Cardiac fibroblast (primary cell): ENCODE measurements at regions not wholly inside any gene's neighbourhood (a gene's known extent, or its start where the extent isn't known, plus 50 kb on each side); places are given as distances from the start of the nearest gene placed in this dataset.
"Not testable (repeated sequence)": the region's sequence is repeated elsewhere in the genome, so short reads cannot be mapped to it uniquely, and the experiment has no call there.

ENCODE experiments used
- DNase-seq, 2 donors: peaks; one replicate each; pipeline versions ENCODE4 v3.0.0 to v3.0.0-alpha.2; 2010; ENCODE audit warnings: low read depth in 2 of 2
- H3K4me3 ChIP-seq, 2 donors: replicated peaks in 1 of 2; 1 replicate in 1 of 2; 2 replicates in 1 of 2; pipeline ENCODE4 v1.5.1; 2011; ENCODE audit warnings: low read depth in 2 of 2, low read length in 2 of 2, mild to moderate bottlenecking in 2 of 2, moderate library complexity in 1 of 2
- TF ChIP-seq, protein P1 (sequence below): IDR thresholded peaks from one replicate; pipeline ENCODE4 v1.5.1; 2011; ENCODE audit warnings: low read depth, mild to moderate bottlenecking, low read length, inconsistent platforms

DNA sequence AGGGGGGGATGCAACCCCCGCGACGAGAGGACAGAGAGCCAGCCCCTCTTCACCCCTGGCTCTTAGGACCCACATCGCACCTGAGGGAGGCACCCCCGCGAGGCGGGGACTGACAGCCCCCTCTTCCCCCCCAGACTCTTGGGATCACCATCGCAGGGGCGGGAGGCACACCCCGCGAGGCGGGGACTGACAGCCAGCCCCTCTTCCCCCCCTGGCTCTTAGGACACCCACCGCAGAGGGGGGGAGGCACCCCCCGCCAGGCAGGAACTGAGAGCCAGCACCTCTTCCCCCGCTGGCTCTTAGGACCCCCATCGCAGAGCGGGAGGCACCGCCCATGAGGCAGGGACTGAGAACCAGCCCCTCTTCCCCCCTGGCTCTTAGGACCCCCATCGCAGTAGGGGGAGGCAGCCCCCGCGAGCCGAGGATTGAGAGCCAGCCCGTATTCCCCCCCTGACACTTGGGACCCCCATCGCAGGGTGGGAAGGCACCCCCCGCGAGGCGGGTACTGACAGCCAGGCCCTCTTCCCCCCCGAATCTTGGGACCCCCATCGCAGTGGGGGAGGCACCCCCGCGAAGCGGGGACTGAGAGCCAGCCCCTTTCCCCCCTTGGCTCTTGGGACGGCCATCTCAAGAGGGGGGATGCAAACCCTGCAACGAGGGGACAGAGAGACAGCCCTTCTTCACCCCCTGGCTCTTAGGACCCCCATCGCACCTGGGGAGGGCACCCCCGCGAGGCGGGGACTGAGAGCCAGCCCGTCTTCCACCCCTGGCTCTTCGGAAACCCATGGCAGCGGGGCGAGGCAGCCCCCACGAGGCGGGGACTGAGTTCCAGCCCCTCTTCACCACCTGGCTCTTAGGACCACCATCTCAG, 2425.1 kb upstream of the PCDH20 start:
- no peak for DNase-seq
- TF ChIP-seq, protein P1, sequence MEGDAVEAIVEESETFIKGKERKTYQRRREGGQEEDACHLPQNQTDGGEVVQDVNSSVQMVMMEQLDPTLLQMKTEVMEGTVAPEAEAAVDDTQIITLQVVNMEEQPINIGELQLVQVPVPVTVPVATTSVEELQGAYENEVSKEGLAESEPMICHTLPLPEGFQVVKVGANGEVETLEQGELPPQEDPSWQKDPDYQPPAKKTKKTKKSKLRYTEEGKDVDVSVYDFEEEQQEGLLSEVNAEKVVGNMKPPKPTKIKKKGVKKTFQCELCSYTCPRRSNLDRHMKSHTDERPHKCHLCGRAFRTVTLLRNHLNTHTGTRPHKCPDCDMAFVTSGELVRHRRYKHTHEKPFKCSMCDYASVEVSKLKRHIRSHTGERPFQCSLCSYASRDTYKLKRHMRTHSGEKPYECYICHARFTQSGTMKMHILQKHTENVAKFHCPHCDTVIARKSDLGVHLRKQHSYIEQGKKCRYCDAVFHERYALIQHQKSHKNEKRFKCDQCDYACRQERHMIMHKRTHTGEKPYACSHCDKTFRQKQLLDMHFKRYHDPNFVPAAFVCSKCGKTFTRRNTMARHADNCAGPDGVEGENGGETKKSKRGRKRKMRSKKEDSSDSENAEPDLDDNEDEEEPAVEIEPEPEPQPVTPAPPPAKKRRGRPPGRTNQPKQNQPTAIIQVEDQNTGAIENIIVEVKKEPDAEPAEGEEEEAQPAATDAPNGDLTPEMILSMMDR: no peak
- no peak overlapping the region for H3K4me3 ChIP-seq

DNA sequence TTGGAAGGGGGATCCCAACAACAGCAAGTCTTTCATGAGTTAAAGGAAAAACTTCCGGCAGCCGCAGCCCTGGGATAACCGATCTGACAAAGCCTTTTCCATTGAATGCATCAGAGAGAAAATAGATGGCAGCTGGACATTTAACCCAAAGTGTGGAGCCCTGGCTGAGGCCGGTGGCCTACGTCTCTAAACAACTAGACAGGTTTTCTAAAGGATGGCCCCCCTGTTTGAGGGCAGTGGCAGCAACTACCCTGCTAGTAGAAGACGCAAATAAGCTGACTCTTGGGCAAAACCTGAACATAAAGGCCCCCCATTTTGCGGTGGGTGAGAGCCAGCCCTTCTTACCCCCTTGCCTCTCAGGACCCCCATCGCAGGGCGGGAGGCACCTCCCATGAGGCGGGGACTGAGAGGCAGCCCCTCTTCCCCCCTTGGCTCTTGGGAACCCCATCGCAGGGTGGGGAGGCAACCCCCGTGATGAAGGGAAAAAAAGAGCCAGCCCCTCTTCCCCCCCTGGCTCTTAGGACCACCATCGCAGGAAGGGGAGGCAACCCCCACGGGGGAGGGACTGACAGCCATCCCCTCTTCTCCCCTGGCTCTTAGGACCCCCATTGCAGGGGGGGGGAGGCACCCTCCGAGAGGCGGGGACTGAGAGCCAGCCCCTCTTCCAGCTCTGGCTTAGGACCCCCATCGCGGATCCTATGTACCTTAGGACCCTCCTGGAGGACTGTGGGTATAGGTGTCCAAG, 2422.9 kb upstream of the PCDH20 start:
- TF ChIP-seq, protein P1: no peak
- no peak overlapping the region for H3K4me3 ChIP-seq
- DNase-seq: no peak

DNA sequence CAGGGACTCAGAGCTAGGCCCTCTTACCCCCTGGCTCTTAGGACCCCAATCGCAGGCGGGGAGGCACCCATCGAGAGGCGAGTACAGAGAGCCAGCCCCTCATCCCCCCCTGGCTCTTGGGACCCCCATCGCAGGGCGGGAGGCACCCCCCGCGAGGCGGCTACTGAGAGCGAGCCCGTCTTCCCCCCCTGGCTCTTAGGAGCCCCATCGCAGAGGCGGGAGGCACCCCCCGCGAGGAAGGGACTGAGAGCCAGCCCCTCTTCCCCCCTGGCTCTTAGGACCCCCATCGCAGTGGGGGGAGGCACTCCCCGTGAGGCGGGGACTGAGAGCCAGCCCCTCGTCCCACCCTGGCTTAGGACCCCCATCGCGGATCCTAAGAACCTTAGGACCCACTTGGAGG, 2422.1 kb upstream of the PCDH20 start:
- not testable (repeated sequence) for H3K4me3 ChIP-seq, DNase-seq

DNA sequence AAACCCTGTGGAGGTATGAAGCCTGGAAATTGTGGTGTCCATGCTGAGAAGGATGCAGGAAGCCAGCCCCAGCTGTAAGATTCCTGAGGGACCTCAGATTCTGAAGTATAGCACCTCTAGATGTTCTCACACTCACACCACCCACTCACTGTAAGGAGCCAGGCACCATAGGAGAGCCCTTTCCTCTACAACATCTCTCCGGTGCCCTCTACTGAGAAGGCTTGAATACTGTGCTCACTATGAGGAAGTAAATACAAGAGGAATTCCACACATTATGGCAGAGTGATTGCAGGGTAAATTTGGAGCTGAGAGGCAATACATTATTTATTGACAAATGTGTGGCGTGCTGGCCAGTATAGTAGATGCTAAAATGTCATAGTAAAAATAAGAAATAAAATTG, 2414.0 kb upstream of the PCDH20 start:
- H3K4me3 ChIP-seq, DNase-seq: not testable (repeated sequence)

DNA sequence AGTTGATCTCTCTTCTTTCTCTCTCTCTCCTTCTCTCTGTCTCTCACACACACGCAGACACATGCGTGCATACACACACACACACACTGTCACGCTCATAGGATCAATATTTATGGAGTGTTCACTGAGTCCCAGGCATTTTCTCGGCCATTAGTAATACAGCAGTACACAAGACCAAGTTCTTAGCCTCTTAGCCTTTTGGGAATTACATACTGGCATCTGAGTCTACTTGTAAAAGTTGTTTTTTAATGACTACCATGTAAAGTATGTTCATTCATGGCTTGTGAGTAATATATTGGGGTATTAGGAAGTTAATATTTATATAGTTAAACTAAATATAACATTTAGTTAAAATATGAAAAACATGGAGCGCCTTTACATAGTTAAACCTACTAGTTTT, 2406.1 kb upstream of the PCDH20 start:
- not testable (repeated sequence) for DNase-seq, H3K4me3 ChIP-seq

DNA sequence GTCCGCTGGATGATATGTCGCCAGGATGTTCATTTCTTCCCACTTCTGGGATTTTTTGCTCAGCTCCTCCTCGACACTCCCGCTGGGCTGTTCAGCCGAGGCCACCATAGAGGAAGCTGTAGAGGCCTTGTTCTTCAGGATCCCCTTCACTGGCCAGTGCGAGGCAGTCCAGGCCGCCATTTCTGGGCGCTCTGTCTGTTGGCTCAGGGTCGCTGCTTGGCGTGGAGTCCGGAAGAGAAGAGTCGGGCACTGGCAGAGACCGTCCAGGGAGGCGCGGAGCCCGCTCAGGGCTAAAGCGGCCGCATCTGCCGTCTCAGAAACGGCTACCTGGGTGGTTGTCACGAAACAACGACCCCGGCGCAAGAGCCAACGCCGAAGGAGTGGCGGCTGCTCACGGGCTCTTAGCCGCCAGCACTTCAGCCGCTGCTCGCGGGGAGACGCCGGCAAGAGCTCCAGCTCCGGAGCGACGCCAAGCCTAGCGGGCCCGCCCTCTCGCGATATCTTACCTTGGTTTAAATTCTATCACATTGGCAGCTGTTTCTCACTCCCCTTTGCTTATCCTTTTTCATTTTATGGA, 2395.9 kb upstream of the PCDH20 start:
- H3K4me3 ChIP-seq, DNase-seq: not testable (repeated sequence)

DNA sequence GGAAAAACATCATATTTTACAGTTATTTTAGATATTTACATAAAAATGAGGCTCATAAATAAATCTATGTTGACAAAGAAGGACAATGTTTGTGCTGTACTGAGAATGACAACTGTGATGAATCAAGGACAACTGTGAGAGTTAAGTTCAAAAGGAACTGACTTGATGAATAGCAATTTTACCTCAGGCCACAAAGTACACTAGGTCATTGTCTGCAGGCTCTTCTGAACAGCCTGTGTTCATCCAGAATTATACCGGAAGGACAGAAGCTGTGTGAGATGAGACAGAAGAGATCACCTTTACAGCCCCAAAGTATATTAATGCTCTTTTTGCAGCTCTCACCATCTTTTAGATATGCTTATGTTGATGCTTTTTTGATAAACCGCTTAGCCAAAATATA, 2375.5 kb upstream of the PCDH20 start:
- H3K4me3 ChIP-seq, DNase-seq: not testable (repeated sequence)

DNA sequence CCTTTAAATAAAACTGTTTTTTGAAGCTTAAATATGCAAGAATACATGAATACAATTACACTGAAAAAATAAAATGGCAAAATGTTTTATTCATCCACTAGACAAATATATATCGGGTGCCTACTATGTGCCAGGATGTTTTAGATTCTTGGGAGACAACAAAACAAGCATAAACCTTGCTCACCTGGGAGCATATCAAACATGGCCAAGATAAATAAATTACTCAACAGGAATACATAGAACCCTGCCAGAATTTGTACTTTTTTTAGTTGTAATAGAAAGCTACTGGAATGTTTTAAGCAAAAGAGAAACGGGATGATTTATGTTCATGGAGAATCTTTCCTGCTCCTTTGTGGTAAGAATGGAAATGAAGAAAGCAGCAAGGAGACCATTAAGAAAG, 2358.5 kb upstream of the PCDH20 start:
- H3K4me3 ChIP-seq: no peak overlapping the region
- TF ChIP-seq, protein P1: no peak
- peak in 1 of 2 donors; percentile 1 for DNase-seq

DNA sequence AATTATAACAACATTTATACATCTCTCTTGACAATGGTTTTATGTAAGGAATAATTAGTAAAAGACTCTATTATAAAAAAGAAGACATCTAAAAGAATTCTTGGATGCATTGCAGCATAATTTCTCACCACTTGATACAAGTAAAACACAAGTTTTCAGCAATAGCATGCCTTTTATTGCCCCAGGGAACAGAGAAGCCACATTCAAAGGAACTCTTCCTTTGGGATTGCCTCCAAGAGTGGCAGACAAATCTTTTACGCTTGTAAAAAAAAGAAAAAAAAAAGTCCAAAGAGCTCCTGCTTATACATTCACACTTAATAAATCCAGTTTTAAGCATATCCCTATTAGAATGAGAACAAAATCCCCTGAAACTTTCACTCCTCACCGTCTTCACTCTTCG, 2357.8 kb upstream of the PCDH20 start:
- no peak overlapping the region for H3K4me3 ChIP-seq
- DNase-seq: no peak
- TF ChIP-seq, protein P1: no peak

DNA sequence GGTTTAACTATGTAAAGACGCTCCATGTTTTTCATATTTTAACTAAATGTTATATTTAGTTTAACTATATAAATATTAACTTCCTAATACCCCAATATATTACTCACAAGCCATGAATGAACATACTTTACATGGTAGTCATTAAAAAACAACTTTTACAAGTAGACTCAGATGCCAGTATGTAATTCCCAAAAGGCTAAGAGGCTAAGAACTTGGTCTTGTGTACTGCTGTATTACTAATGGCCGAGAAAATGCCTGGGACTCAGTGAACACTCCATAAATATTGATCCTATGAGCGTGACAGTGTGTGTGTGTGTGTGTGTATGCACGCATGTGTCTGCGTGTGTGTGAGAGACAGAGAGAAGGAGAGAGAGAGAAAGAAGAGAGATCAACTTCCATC, 2342.0 kb upstream of the PCDH20 start:
- DNase-seq, H3K4me3 ChIP-seq: not testable (repeated sequence)

DNA sequence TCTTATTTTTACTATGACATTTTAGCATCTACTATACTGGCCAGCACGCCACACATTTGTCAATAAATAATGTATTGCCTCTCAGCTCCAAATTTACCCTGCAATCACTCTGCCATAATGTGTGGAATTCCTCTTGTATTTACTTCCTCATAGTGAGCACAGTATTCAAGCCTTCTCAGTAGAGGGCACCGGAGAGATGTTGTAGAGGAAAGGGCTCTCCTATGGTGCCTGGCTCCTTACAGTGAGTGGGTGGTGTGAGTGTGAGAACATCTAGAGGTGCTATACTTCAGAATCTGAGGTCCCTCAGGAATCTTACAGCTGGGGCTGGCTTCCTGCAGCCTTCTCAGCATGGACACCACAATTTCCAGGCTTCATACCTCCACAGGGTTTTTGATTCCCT, 2334.2 kb upstream of the PCDH20 start:
- not testable (repeated sequence) for DNase-seq

DNA sequence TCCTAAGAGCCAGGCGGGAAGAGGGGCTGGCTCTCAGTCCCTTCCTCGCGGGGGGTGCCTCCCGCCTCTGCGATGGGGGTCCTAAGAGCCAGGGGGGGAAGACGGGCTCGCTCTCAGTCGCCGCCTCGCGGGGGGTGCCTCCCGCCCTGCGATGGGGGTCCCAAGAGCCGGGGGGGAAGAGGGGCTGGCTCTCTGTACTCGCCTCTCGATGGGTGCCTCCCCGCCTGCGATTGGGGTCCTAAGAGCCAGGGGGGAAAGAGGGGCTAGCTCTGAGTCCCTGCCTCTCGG, 2326.1 kb upstream of the PCDH20 start:
- DNase-seq, H3K4me3 ChIP-seq: not testable (repeated sequence)

More for the DNA sequence above, 2334.2 kb upstream of the PCDH20 start:
- H3K4me3 ChIP-seq: not testable (repeated sequence)
